HG03025 (cell line): ENCODE measurements at regions not wholly inside any gene's neighbourhood (a gene's known extent, or its start where the extent isn't known, plus 50 kb on each side); places are given as distances from the start of the nearest gene placed in this dataset.
"Not testable (repeated sequence)": the region's sequence is repeated elsewhere in the genome, so short reads cannot be mapped to it uniquely, and the experiment has no call there.

Source experiments
- ATAC-seq: cut with Tn5 transposase; IDR thresholded peaks from one replicate; pipeline ENCODE4 v1.9.1; 2021; ENCODE audit warnings: mild to moderate bottlenecking, moderate library complexity; ENCODE audit not compliant: unreplicated experiment, low FRiP score

GRCh38 chr2:241981076-241981700 is 111.7 kb downstream of the RTP5 start:
- ATAC-seq = no peak

DNA sequence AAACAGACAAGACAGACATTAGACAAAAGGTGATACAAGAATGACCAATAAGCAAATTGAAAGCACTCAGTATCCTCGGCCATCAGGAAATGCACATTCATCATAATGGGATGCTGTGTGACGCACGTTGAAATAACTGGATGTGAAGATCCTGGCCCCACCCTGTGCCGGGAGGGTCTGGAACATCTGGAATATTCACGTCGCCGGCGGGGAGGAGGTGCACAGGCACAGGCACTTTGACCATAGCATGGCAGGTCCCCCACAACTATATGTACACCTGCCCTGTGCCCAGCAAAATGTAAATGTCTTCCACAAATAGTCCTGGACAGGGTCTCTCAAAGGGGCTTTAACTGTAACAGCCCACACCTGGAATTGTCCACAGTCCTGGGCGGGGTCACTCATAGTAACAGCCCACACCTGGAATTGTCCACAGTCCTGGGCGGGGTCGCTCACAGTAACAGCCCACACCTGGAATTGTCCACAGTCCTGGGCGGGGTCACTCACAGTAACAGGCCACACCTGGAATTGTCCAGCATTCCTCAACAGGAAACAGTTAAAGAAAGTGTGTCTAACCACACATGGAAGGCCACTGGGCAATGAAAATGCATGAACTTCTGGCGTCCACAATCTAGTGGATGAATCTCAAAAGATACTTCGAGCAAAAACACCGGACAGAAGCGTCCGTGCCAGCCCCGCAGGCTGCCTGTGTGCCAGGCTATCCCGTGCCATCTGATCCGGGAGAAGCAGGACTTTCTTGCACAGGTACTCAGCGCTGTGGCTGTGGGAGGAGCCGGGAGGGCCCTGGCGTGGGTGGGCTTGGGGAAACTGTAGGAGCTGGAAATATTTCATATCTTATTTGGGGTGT is 113.4 kb downstream of the RTP5 start:
- ATAC-seq = no peak

GRCh38 chr2:241983571-241984270 is 114.2 kb downstream of the RTP5 start:
- no peak for ATAC-seq

DNA sequence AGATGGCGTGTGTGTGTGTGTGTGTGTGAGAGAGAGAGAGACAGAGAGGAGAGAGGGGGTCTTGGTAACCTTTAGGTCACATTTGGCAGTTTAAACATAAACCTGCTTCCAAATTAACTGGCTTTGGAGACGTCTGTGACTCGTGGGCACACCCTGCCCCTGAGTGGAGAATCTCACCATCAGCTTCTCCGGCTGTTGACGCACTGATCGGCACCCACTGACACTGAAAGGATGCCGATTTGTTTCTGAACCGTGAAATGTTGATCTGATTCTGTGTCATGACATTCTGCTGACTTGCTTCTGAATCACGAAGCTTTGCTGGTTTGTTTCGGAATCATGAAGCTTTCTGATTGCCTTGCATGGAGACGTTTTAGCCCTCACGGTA is 114.7 kb downstream of the RTP5 start:
- ATAC-seq = no peak

DNA sequence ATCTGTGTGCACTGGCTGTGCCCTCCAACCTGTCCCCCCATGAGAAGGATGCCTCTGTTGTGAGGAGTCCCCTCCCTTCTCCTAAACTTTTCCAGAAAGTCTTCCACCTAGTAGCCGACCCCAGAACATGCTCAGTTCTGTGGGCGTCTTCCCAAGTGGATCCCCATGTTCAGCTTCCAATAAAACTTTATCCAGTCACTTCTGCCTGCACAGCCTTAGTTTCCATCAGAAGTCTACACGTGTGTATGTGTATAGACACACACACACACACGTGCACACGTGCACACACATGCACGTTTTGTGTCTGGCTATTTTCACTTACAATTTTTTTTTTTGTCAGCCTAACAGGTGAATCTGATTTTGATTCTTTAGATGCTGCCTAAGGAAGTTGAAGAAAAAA is 115.1 kb downstream of the RTP5 start:
- no peak for ATAC-seq

- ATAC-seq = not testable (repeated sequence)
Observed at GRCh38 chr2:241985161-241985985, 115.8 kb downstream of the RTP5 start.

DNA sequence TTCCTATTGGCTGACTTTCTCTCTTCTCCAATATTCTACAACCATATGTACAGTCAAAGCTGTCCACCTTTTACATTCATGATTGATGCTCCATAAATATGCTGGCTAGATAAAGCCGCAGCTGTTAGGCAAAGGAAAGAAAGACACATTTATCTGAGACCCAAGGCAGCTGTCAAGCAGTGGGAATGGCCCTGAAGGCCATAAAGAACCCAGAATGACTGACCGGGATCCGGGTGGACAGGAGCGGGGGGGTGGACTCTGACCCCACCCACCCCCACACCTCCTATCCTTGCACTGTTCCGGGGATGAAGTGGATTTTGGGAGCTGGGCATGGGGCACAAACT is 116.4 kb downstream of the RTP5 start:
- ATAC-seq = no peak

DNA sequence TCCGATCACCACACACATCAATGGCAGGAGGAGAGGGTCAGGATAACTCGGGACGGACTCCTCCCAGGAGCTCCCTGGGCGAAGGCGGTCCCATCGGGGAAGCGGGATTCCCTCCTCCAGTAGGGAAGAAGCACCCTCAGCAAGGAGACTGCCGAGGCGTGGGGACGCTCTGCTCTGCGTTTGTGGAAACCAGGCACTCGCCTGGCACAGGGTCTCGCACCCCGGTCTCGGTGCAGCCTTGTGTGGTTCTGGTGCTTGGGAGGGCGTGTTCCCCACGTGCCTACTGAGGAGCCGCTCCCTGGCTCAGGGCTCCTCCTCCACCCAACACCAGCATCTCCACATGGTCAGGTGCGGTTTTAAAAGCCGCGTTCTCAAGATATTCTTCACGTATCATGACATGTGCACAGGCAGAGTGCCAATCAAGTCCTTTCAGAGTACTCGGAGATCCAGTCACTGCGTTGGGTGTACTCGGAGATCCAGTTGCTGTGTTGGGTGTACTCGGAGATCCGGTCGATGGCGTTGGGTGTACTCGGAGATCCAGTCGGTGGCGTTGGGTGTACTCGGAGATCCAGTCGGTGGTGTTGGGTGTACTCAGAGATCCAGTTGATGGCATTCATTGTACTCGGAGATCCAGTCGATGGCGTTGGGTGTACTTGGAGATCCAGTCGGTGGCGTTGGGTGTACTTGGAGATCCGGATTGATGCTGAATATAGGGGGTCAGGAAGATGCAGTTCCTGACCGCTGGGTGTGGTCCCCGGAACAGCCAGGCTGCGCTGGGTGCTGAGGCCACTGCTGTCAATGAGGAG is 117.5 kb downstream of the RTP5 start:
- ATAC-seq = no peak

DNA sequence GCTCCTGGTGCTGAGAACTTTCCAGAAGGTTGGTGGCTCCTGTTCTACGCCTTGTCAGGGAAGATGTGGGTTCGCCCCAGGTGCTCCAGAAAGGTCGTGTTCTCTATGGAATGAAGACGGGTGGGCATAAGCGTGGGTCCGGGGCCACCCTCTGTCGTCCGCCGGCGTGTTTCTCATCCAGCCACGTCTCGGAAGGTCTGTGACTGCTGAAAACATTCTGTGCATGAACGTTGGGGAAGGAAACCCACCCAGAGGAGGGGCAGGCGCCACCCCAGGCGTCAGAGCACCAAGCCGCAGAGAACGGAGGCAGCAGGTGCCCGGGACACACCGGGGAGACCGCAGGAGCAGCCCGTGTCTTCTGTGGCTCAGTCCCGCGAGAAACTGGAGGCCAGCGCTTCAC is 118.2 kb downstream of the RTP5 start:
- no peak for ATAC-seq

DNA sequence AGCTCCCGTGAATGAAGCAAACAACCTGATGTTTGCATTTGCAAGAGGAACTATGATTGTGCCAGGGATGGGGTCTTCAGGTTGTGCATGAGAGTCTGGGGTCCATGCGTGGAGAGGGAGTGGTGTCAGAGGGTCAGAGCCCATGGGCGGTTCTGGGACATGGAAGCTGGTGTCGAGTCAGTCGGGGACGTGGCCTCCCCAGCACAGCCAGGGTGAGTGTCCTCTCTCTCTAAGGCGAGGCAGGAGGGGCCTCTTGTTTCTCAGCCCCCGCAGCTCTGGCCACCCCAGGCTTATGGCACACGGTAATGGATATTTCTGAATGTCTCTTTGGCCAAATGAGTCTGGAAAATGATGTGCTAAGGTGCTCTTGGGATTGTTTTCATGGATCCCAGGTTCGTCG is 118.6 kb downstream of the RTP5 start:
- no peak for ATAC-seq

DNA sequence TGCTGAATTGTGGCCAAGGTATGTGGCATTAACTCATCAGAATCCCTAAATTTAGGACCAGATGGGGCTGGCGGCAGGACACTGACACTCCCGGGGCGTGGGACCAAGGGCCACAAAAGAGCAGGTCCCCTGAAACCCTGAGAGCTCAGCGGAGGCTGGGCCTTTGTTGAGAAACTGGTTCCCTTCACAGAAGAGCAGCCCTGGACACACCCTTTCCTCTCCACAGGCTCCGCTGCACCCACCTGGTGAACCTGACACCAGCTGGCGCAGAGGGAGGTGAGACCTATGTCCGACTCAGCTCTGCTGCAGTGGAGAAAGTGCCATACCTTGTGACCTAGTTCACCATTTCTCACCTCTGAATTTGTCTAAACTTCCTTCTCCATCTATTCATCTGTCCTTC is 119.5 kb downstream of the RTP5 start:
- ATAC-seq = no peak

DNA sequence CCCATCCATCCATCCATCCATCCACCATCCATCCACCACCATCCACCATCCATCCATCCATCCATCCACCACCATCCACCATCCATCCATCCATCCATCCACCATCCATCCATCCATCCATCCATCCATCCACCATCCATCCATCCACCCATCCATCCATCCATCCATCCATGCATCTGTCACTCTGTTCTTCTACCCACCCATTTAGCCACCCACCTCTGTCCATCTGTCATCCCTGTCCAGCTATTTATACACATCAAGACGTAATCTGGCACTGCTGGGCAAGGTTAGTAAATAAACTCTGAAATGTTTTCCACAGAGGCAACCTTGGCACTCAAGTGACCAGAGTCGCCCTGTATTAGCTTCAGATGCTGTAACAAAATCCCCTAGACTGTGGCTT is 120.9 kb downstream of the RTP5 start:
- ATAC-seq = no peak

- no peak for ATAC-seq
Observed at GRCh38 chr2:241991299-241991698, 121.8 kb downstream of the RTP5 start.

DNA sequence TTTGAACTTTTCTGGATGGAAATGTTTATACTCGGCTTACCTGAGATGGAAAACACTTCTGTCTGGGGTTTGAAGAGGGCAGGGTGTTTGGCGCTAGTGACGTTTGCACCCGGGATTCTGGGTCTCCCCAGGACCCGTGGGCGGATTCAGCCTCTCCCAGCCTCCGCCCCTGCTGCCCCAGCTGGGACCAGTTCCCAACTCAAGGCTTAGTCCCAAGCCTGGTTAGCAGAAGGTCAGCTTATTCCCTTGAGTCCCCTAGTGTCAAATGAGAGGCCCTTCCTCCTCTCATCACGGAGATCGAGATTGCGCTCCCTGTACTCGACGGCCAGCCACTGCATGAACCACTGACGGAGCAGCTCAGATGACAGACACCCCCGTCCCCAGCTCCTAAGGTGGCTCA is 123.2 kb downstream of the RTP5 start:
- no peak for ATAC-seq

DNA sequence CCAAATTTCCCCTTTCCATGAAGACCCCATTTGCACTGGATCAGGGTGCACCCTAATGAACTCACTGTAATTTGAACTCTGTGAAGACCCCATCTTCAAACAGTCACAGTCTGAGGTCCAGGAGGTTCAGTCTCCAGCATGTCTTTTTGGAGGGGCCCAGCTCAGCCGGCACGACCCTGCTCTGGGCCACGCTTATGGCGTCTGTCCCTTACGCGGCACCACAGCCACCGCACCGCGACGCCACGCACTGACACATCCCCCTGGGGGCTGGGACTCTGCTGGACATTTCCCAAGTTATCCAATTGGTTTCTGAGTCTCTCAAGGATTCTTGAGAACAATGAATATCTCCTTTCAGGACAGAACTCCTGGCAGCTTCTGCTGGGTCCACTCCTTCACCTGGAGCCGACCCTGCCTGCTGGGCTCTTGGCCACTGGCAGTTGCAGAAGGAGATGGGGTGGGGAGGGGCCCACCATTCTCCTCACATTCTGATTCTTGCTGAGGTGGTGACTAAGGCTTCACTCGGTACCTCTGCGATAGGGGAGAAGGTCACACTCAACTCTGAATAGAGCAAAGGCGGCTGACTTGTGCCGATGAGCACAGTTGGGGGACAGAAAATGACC is 124.0 kb downstream of the RTP5 start:
- ATAC-seq = no peak

DNA sequence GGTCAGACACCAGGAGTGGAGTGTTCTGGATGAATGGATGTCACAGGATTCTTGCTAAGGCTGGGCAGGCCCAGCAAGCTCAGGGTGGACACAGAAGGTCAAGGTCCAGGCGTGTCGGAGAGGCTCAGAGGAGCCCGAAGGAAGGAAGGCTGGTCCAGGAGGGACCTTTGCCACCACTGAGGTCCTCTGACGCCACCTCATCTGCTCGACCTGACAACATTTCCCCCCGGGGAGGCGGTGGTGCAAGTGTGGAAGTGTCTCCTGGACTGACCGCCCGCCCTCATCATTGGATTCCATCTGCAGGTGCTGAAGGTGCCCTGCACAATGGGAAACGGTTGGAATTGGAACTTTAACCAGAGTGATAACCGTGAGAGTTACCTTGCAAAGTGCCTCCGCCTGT is 124.6 kb downstream of the RTP5 start:
- ATAC-seq = no peak

GRCh38 chr2:241994556-241995213 is 125.2 kb downstream of the RTP5 start:
- ATAC-seq = no peak

GRCh38 chr2:241996100-241996499 is 126.6 kb downstream of the RTP5 start:
- no peak for ATAC-seq

GRCh38 chr2:241997017-241997416 is 127.5 kb downstream of the RTP5 start:
- ATAC-seq = no peak
